Activated CD4-positive, alpha-beta T cell treated with anti-CD3 and anti-CD28 coated beads, Interleukin-2, amount 50 U/mL, for 48 hours (primary cell): ENCODE measurements at regions not wholly inside any gene's neighbourhood (a gene's known extent, or its start where the extent isn't known, plus 50 kb on each side); places are given as distances from the start of the nearest gene placed in this dataset.

ENCODE experiments used
- DNase-seq, 2 experiments: peaks; one replicate each; pipeline ENCODE4 v3.0.0-alpha.2; 2020

DNA sequence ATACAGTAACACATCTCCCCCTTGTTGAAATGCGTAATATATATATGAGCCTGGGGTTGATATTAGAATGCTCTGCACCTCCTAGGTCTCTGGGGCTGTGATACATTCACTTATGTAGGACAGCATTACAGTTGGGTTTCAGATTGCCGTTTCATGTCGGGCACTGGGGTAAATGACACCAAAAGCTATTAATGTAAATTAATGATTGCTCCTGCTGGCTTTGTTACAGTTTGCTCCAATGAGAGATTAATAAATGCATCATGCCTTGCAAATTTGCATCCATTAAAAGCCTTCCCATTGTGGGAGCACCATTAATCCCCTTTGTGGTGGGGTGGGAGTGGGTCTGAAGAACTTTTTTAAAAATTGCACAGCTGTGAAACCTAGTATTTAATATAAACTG is 584.4 kb upstream of the EEF2KMT start:
- no peak for DNase-seq

DNA sequence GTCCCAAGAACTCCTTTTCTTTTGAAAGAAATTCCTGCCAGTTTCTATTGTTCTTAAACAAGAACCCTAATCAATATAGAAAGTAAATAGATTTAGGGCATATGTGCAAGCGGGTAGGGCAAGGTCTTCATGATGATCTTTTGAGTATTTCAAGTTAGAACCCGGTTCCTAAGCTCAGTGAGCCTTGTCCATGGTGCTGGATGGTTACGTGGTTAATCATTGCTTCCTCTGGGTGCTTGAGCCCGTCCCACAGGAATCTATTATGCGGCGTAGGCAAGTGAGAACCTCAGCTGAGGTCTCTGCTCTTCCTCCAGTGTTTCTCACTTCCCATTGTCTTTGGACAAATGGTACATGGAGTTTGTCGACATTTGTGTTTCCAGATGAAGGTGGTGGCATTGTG is 580.8 kb upstream of the EEF2KMT start:
- no peak for DNase-seq

DNA sequence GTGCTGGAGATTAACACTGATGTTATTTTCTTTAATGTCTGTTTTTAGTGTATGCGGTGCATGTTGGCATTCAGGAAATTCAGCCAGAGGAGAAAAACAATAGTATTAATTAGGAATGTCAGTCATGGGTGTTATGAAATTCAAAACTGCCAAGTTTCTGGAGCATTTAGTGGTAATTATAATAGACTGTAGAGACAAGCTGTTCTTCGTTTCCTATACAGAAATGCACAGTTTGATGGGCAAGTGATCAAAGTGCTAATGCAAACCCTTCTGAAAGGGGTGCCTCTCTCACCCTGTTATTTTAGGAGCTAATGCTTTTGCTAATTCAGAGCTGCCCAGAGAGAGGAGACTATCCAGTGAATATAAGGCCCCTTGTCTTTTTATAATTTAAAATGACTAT is 573.8 kb upstream of the EEF2KMT start:
- DNase-seq: no peak

DNA sequence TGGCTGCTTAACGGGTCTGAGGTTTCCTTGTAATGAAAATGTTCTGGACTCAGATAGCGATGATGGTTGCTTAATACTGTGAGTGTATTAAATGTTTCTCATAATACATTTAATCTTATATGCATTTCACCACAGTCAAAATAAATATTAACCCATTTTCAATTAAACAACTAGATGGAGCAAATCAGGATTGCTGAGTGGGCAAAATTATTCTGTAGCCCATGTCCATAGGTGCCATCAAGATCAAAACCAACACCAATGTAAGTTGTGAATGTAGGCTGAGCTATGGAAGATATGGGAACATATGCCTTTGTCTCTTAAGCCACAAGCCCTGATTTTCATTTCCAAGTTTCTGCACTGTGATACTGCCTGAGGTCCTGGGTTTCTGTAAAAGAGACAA is 572.6 kb upstream of the EEF2KMT start:
- DNase-seq: no peak

DNA sequence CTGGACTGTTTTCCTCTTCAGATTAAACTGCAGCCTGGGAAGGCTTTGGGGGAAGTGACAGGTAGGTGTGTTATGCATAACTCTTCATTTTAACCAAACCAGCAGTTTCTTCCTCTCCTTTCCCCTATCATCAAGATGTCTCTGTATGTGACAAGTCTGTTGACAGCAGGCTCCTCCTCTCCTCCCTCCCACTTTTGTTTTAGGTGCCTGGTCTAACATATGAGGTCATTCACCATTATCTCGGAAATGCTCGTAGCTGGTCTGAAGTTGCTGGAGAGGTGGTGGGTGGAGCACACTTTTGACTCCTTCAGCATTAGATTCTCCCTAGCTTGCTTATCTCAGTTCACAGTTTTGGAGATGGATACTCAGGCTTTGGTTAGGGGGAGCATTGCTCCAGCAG is 571.0 kb upstream of the EEF2KMT start:
- DNase-seq: no peak

DNA sequence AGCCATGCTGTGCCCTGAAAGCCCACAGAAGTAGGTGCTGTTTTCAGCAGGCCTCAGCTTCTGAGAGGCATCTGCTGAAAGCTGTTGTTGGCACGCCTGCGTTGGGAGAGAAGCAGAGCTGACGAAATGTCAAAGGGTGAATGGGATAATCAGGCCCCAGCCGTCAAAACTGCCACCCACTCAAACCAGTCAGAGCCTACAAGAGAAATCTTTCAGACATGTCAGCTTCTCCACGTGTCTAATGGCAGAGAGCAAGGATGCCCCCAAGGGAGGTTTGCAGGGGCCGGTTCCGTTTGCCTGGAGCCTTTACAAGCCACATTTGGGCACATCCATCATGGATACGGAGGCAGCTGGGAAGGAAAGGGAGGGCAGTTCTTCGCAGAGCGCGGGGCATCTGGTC is 568.2 kb upstream of the EEF2KMT start:
- DNase-seq: no peak

DNA sequence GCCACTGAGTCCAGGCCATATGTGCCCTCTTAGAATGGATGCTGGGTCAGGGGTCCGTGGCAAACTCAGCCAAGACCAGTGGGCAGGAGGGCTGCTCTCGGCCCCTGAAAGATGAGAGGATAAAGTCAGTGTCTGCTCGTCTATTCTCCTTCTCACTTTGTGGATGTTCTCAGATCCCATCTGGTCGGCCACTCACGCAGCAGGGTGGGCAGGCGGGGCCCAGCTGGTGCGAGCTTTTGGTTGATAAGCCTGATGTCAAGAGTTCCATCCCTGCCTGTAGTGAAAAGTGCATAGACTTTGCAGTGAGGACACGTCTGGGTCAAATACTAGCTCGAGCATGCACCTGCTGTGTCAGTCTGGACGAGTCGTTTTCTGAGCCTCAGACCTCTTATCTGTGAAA is 556.2 kb upstream of the EEF2KMT start:
- DNase-seq: no peak

DNA sequence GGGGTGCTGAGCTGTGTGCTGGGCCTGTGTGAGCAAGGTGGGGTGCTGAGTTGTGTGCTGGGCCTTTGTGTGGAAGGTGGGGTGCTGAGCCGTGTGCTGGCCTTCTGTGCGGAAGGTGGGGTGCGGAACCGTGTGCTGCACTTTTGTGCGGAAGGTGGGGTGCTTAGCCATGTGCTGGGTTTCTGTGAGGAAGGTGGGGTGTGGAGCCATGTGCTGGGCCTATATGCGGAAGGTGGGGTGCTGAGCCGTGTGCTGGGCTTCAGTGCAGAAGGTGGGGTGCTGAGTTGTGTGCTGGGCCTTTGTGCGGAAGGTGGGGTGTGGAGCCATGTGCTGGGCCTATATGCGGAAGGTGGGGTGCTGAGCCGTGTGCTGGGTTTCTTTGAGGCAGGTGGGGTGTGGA is 555.4 kb upstream of the EEF2KMT start:
- no peak for DNase-seq

DNA sequence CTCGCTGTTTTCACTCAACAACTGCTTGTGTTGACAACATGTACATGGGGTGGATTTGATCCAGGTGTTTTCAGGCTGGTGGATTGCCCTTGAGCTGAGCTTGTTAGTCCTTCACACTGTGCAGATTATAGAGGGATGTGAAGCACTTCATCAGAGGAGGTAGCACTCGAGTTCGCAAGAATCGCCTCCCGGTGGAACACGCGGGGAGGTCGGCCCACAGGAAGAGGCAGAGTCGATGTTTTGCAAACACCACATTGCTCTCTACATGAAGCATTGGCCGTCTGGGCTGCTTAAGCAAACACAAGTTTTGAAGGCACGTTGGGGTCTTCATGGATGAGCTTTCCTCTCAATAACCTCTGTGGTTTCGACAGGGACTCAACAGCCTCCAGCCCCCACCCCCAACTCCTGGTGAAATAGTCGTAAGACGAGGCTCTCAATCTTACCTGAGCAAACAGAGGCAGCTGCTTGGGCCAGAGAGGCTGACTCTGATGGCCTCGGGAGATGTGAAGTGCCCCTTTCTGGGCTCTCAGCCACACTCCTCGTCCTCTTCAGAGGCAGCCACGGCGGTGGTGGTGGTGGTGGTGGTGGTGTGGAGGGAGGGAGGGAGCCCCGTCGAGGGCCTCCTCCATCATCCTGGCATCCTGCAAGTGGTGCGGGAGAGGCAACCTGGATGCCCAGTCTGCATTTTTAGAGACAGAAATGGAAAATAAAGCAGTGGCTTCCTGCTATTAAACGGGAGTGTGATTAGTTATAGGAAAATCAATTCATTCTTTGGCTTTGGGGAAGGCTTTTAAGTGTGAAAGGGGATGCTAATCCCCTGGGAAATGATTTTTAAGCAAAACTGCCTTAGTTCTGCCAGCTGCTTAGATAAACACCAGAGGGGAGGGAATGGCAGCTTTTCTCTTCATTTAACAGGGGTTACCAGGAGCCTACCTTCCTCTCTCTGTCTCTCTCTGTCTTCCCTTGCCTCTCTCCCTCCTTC is 552.5 kb upstream of the EEF2KMT start:
- DNase-seq: no peak

DNA sequence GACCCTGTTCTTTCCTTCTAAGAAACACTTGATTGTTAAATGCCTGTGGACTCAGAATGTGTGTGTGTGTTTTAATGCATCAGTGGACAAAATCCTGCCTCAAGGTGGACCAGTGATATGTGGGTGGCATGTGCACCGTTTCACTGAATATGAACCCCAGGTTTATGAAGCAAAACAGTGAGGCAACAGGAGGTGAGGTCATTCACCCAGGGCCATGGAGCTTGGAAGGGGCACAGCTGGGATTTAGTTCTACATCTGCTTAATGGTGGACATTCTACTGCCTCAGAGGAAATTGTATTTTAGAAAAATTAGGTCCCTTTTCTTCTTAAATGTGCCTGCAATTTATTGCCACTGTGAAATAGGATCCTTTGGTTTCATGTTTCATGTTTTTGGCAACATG is 549.5 kb upstream of the EEF2KMT start:
- DNase-seq: no peak

DNA sequence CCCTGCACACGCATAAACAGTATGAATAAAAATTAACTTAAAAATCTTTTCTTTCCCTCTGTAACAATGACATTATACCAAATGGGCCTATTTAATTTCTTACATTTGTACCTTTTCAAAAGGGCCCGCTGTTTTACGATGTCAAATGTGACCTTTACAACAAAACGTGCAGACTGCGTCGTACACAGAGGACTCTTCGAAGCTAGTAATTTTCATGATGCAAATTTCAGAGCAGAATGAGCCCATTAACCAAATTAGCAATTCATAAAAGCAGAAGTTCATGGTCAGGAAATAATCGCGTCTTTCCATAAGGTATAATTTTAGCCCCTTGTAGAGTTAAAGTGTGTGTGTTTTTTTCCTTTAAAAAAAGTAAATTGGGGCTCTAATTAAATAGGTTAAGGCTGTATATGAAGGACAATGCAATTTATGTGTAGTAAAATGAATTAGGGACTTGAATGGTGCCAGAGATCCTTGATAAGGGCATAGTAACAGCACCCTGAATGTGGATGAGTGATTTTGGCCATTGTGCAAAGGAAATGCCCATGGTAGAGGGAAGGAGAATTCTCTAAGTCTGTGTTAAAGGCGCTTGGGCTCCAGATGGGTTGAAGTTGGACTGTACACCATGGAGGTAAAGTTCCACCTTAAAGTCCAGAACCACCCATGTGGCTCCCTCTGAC is 546.4 kb upstream of the EEF2KMT start:
- no peak for DNase-seq

DNA sequence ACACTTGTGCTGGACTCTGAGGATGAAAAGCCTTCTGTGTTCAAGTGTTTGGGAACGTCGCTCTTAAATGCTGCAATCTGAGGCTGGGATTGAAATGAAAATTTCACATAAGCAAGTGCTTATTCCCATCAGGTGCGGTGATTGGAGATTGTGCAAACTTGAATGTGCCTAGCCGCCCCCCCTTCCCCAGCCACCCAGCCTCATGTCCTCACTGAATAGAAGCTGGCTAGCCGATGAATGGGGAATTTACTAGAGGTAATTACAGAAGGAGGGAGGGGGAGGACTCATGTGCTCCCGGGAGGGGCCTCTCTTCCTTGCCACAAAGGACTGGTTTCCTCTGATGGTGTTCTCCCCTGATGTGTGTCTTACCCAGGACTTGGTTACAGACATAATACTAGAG is 544.8 kb upstream of the EEF2KMT start:
- DNase-seq: no peak

DNA sequence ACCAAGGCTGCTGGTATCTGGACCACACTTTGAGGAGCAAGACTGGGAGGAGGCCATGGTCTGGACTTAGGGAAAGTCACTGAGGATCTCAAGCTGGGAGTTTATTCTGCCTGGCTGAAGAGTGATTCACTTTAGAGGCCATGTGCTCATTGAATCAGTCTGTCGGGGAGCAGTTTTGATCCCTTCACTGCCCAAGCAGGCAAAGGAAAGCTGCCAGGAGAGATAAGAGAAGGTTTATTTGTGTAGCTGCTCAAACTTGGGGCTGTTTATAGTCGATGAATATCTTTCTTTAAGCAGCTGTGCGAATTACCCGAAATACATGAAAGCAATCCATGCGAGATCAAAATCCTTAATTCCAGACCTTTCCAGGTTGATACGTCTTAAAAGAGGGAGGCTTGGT is 544.4 kb upstream of the EEF2KMT start:
- no peak for DNase-seq

DNA sequence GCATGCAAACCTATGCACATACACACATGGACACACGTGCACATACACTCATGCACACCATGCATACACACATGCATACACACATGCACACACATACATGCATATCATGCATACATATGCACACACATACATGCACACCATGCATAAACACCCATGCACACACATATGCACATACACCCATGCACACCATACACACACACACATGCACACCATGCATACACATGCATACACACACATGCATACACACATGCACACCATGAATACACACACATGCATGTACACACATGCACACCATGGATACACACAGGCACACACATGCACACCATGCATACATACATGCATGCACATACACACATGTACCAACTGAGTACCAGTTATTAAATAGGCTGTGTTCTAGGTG is 543.3 kb upstream of the EEF2KMT start:
- no peak for DNase-seq

DNA sequence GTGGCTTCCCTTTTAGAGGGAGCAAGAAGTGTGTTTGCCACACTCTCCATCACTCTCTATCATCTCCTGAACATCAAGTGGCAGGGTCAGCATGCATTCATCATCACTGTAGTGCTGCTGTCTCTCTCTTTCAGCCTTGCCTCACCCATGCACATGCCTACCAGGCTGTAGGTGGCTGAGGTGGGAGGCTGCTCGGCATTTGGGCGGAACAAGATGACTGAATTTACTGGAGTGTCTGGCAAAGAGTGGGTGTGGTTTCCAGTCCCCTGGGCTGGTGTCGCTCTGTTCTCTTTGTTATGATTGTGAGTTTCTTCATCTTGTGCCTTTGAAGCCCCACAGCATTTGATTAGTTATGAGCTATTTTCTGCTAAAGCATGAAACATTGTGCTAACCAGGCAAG is 541.9 kb upstream of the EEF2KMT start:
- DNase-seq: no peak

DNA sequence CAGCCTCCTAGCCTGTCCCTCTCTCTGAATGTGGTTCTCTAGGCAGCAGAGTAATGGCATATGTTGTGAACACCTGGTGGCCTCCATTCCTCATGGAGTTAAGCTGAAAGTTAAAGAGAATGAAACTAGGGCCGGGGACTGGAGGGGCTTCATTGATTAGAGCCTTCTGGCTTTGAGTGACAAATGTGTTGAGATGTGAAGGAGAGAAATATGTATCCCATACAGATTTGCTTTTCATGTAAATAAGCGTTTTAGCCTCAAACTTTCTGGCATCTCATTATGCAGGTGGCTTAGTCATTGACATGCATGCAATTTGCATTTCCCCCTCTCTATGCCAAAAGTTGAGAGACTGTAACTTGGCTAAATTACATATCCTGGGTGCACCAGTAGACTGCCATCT is 537.7 kb upstream of the EEF2KMT start:
- no peak for DNase-seq

DNA sequence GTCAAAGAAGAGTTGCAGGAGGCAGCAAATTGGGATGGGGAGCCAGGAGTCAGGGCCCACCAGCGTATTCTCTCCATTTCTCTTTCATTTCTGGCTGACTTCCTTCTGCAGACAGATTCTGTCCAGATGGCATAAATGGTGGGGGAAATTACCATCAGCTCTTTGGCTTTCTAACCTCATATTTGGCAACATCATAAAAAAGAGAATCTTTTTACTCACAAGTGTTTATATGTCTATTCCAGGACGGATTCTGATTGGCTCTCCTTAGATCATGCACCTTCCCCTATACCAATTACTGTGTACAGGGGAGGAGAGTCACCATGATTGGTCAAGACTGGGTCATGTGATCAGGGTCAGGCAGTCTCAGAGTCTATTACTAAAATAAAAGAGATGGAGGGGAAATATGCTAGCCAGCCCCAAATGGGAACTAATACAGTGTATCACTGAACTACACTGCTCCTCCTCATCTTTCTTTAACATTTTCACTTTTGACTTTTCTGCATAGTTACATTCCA is 537.1 kb upstream of the EEF2KMT start:
- no peak for DNase-seq

DNA sequence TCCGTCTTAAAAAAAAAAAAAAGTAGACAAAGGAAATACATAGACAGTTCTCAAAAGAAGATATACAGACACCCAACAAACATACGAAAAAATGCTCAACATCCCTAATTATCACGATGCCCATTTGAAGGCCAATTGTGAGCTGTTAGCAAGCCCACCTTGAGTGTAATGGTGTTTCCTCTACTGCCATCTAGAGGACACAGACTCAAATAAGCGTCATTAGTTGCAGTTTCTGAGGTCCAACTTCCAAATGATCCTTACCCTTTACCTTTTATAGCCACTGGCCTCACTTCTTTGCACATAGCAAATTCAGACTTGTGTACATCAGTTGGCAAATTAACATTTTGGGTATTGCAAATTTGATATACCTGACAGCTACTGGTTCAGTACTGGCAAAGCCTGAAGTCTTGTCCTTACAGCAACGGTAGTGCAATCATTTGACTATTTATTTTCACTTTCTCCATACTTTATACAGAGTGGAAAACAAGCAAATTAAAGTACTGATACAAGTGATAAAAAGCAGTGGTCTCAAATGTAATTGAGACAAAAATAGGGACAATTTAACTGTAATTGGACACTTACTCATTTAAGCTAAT is 536.3 kb upstream of the EEF2KMT start:
- DNase-seq: no peak

DNA sequence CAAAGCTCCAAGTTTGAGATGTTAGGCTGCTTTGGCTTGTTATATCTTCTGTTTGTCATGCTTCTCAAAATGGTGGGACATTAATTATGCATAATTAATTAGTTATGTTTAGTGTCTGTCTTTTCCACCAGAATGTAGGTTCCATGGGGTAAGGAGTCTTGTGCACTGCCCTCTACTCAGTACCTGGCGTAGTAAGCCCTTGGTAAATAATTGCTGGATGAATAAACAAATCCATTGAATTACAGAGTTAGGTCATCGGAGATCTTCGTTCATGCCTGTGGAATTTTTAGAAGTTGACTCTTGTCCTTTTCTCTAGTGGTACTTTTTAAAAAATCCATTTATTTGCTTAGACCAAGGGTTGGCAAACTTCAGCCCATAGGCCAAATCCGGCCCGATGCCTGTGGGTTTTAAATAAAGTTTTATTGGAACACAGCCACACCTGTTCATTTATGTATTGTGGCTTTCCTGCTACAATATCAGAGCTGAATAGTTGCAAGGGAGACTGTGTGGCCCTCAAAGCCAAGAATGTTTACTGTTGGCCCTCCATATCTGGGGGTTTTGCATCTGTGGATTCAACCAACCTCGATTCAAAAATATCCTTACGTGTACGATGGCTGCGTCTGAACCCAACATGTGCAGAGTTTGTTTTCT is 524.8 kb upstream of the EEF2KMT start:
- no peak for DNase-seq

DNA sequence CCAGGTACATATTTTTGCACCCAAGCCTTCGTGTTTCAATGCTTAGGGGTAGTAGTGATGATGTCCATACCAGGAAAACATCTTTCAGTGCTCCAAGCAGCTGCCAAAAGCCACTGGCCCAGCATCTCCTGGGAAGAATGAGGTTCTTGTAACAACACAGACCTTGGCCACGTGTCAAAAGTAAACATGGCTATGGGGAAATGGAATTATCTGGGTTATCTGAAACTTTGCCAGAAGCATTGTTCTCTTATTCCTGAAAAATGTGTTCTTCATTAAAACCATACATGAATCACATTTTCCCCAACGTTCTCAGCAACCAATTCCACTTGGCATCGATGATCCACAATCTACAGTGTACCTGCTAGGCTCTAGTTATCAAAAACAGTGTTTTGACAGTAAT is 524.2 kb upstream of the EEF2KMT start:
- no peak for DNase-seq

DNA sequence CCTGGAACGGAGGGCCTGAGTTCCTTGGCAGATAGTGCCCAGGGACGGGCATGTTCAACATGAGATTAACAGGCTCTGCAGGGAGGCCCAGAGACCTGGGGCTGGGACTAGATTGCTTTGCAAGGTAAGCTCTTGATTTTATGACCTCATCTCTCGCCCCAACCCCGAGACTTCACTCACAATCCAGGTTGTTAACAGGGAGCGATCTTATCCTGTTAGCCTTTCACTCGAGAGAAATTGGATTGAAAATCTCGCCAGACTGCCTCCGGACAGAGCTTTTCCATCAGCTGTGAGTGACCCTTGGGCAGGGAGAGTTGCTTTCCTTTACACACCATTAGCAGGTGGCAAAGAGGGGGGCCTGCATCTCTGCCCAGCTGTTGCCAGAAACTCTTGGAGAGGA is 521.7 kb upstream of the EEF2KMT start:
- no peak for DNase-seq

DNA sequence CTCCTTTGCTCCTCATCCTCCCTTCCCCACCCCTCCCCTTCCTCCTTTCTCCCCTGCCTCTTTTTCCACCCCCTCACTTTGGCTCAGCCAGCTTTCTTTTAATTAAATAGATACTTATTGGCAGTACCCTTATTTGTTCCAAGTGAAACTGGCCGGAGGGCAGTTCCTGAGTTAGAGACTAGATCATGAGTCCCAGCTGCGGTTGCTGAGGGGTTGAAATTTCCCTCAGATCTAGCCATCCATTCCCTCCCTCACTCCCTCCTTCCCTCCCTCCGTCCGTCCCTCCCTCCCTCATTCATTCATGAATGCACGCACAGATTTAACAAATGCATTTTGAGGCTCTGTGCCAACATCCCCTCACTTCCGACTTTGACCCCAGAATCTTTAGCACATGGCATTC is 519.2 kb upstream of the EEF2KMT start:
- DNase-seq: no peak
